GM18861 (cell line): ENCODE measurements at regions not wholly inside any gene's neighbourhood (a gene's known extent, or its start where the extent isn't known, plus 50 kb on each side); places are given as distances from the start of the nearest gene placed in this dataset.
"Not testable (repeated sequence)": the region's sequence is repeated elsewhere in the genome, so short reads cannot be mapped to it uniquely, and the experiment has no call there.

Source experiments
- ATAC-seq: cut with Tn5 transposase; IDR thresholded peaks from one replicate; pipeline ENCODE4 v1.9.1; 2021; ENCODE audit not compliant: unreplicated experiment

GRCh38 chr5:56665117-56665516, 150.2 kb upstream of the MAP3K1 start:
- ATAC-seq, result not testable (repeated sequence)

GRCh38 chr5:56664025-56664424, 151.3 kb upstream of the MAP3K1 start:
- no peak for ATAC-seq

GRCh38 chr5:56663523-56663922, 151.8 kb upstream of the MAP3K1 start:
- ATAC-seq, result no peak

- no peak for ATAC-seq
These were observed 152.5 kb upstream of the MAP3K1 start for GRCh38 chr5:56662893-56663292.

GRCh38 chr5:56659971-56660370, 155.4 kb upstream of the MAP3K1 start:
- ATAC-seq, result no peak

- ATAC-seq, result no peak
These were observed 156.4 kb upstream of the MAP3K1 start for GRCh38 chr5:56658972-56659371.

GRCh38 chr5:56656846-56657726, 158.3 kb upstream of the MAP3K1 start:
- ATAC-seq, result no peak

- no peak for ATAC-seq
These were observed 163.5 kb upstream of the MAP3K1 start for GRCh38 chr5:56651893-56652292.

- ATAC-seq, result no peak
These were observed 165.0 kb upstream of the MAP3K1 start for GRCh38 chr5:56650386-56650785.

GRCh38 chr5:56649569-56649968, 165.8 kb upstream of the MAP3K1 start:
- ATAC-seq, result no peak

GRCh38 chr5:56648460-56649034, 166.8 kb upstream of the MAP3K1 start:
- no peak for ATAC-seq

- ATAC-seq, result no peak
These were observed 168.1 kb upstream of the MAP3K1 start for GRCh38 chr5:56647099-56647850.

- no peak for ATAC-seq
These were observed 173.6 kb upstream of the MAP3K1 start for GRCh38 chr5:56641635-56642260.

GRCh38 chr5:56640763-56641406, 174.5 kb upstream of the MAP3K1 start:
- ATAC-seq, result no peak

GRCh38 chr5:56639476-56639875, 175.9 kb upstream of the MAP3K1 start:
- no peak for ATAC-seq

GRCh38 chr5:56638768-56639238, 176.5 kb upstream of the MAP3K1 start:
- no peak for ATAC-seq

- no peak for ATAC-seq
These were observed 177.2 kb upstream of the MAP3K1 start for GRCh38 chr5:56638061-56638621.

- ATAC-seq, result no peak
These were observed 177.9 kb upstream of the MAP3K1 start for GRCh38 chr5:56637321-56637920.

GRCh38 chr5:56633950-56634349, 181.4 kb upstream of the MAP3K1 start:
- ATAC-seq, result no peak

- no peak for ATAC-seq
These were observed 182.4 kb upstream of the MAP3K1 start for GRCh38 chr5:56632939-56633338.
